H1 (cell line): ENCODE measurements at regions not wholly inside any gene's neighbourhood (a gene's known extent, or its start where the extent isn't known, plus 50 kb on each side); places are given as distances from the start of the nearest gene placed in this dataset.

Experiments
- CTCF ChIA-PET: fragments of 300-600 bp; sonication (Branson Sonifier 250); formaldehyde crosslinking; loops from one replicate; lab custom pipeline; 2021; ENCODE audit not compliant: partially characterized antibody; lab: Charles Lee
- POLR2A ChIA-PET: fragments of 300-600 bp; sonication (Branson Sonifier 250); formaldehyde crosslinking; loops from one replicate; lab custom pipeline; 2021; ENCODE audit warnings: inconsistent platforms; ENCODE audit not compliant: partially characterized antibody; lab: Charles Lee
- DNase-seq, 2 experiments: peaks; one replicate each; pipeline versions ENCODE4 v3.0.0 to v3.0.0-alpha.2; 2010 to 2022; ENCODE audit warnings: low spot score in 2 of 2, low read depth in 1 of 2, mixed read lengths in 1 of 2
- FAIRE-seq: peaks from 2 replicates; lab custom pipeline; 2011; peaks lifted over from hg19 to GRCh38; lab: Jason Lieb, UNC
- H2AFZ ChIP-seq: 2 replicates; pipeline ENCODE4 v1.8.1; 2012; ENCODE audit warnings: low read length, inconsistent platforms
- H2AK5ac ChIP-seq: 2 replicates; pipeline ENCODE4 v1.6.1; 2013; ENCODE audit warnings: low read depth, low read length
- H2BK120ac ChIP-seq: replicated peaks from 2 replicates; pipeline ENCODE3; 2013; ENCODE audit warnings: low read depth, low read length, inconsistent platforms
- H2BK12ac ChIP-seq: 2 replicates; pipeline ENCODE4 v1.6.1; 2013; ENCODE audit warnings: low read depth, low read length
- H2BK15ac ChIP-seq: 2 replicates; pipeline ENCODE4 v1.6.1; 2013; ENCODE audit warnings: low read length
- H2BK20ac ChIP-seq: 2 replicates; pipeline ENCODE4 v1.6.1; 2013; ENCODE audit warnings: low read length
- H2BK5ac ChIP-seq: 2 replicates; pipeline ENCODE4 v1.6.1; 2013; ENCODE audit warnings: low read depth, low read length
- H3K14ac ChIP-seq: 2 replicates; pipeline ENCODE4 v1.6.1; 2013; ENCODE audit warnings: inconsistent platforms; ENCODE audit not compliant: insufficient read length
- H3K18ac ChIP-seq: 2 replicates; pipeline ENCODE4 v1.6.1; 2013; ENCODE audit warnings: low read length; ENCODE audit errors: extremely low read depth
- H3K23ac ChIP-seq: 2 replicates; pipeline ENCODE4 v1.6.1; 2013; ENCODE audit warnings: inconsistent platforms; ENCODE audit not compliant: insufficient read length
- H3K23me2 ChIP-seq: 2 replicates; pipeline ENCODE4 v1.6.1; 2013; ENCODE audit warnings: low read depth, low read length
- H3K27ac ChIP-seq: 2 replicates; pipeline ENCODE4 v1.6.1; 2011; ENCODE audit warnings: low read depth, low read length, inconsistent platforms
- H3K27me3 ChIP-seq, 4 experiments: replicated peaks in 1 of 4; 1 replicate in 1 of 4; 2 replicates in 3 of 4; pipeline versions ENCODE4 v1.6.1 to v1.8.1; 2011 to 2013; ENCODE audit warnings: low read length in 3 of 4, mild to moderate bottlenecking in 3 of 4, inconsistent platforms in 2 of 4, mixed read lengths in 2 of 4, moderate library complexity in 1 of 4; ENCODE audit not compliant: control insufficient read depth in 3 of 4, insufficient read depth in 3 of 4; ENCODE audit errors: extremely low read depth in 1 of 4
- H3K36me3 ChIP-seq, 4 experiments: 2 replicates each; pipeline versions ENCODE4 v1.6.1 to v1.8.1; 2011 to 2013; ENCODE audit warnings: mild to moderate bottlenecking in 4 of 4, low read length in 3 of 4, moderate library complexity in 2 of 4, control low read depth in 1 of 4, inconsistent platforms in 1 of 4; ENCODE audit not compliant: insufficient read depth in 4 of 4, control insufficient read depth in 2 of 4
- H3K4ac ChIP-seq: replicated peaks from 2 replicates; pipeline ENCODE3; 2013; ENCODE audit warnings: low read length, low read depth, mixed read lengths, inconsistent platforms; ENCODE audit not compliant: insufficient read length
- H3K4me1 ChIP-seq, 4 experiments: replicated peaks in 1 of 4; 1 replicate in 1 of 4; 2 replicates in 3 of 4; pipeline versions ENCODE4 v1.6.1 to v1.8.1; 2011 to 2013; ENCODE audit warnings: low read length in 3 of 4, inconsistent platforms in 2 of 4, mixed read lengths in 1 of 4; ENCODE audit not compliant: insufficient read depth in 4 of 4, control insufficient read depth in 3 of 4
- H3K4me2 ChIP-seq, 2 experiments: 2 replicates each; pipeline versions ENCODE4 v1.6.1 to v1.8.1; 2011 to 2013; ENCODE audit warnings: low read depth in 2 of 2, low read length in 2 of 2, control low read depth in 1 of 2, inconsistent platforms in 1 of 2, mild to moderate bottlenecking in 1 of 2; ENCODE audit not compliant: insufficient read depth in 1 of 2
- H3K4me3 ChIP-seq, 4 experiments: fragments of 200-600, 300-600 bp in 1 of 4; sonication (generic), shearing (Covaris generic), sonication (Bioruptor Twin) in 1 of 4; 2 replicates each; pipeline versions ENCODE4 v1.5.1 to v1.8.1; 2011 to 2016; ENCODE audit warnings: low read length in 4 of 4, low read depth in 3 of 4, control low read depth in 2 of 4, inconsistent platforms in 2 of 4, mild to moderate bottlenecking in 2 of 4, mixed read lengths in 1 of 4, moderate library complexity in 1 of 4; ENCODE audit not compliant: insufficient read depth in 2 of 4; ENCODE audit errors: extremely low read depth in 1 of 4
- H3K56ac ChIP-seq: replicated peaks from 2 replicates; pipeline ENCODE3; 2013; ENCODE audit warnings: low read depth, mild to moderate bottlenecking, mixed read lengths, low read length, inconsistent platforms; ENCODE audit not compliant: insufficient read length
- H3K79me1 ChIP-seq: 2 replicates; pipeline ENCODE4 v1.6.1; 2013; ENCODE audit warnings: low read depth, low read length, control low read depth
- H3K79me2 ChIP-seq, 2 experiments: 2 replicates each; pipeline versions ENCODE4 v1.6.1 to v1.8.1; 2012 to 2013; ENCODE audit warnings: low read length in 2 of 2, mild to moderate bottlenecking in 2 of 2, inconsistent platforms in 1 of 2; ENCODE audit not compliant: insufficient read depth in 2 of 2, control insufficient read depth in 1 of 2
- H3K9ac ChIP-seq, 4 experiments: replicated peaks in 1 of 4; 1 replicate in 1 of 4; 2 replicates in 3 of 4; pipeline versions ENCODE4 v1.6.1 to v1.8.1; 2011 to 2013; ENCODE audit warnings: low read depth in 3 of 4, low read length in 3 of 4, control low read depth in 2 of 4, mild to moderate bottlenecking in 2 of 4, moderate library complexity in 2 of 4, inconsistent platforms in 1 of 4; ENCODE audit errors: extremely low read depth in 1 of 4
- H3K9me3 ChIP-seq, 2 experiments: 2 replicates each; pipeline versions ENCODE4 v1.6.1 to v1.8.1; 2012 to 2013; ENCODE audit warnings: mild to moderate bottlenecking in 2 of 2, moderate library complexity in 2 of 2, control low read depth in 1 of 2, inconsistent platforms in 1 of 2, low read depth in 1 of 2, low read length in 1 of 2, mixed read lengths in 1 of 2; ENCODE audit not compliant: insufficient read depth in 2 of 2
- H4K20me1 ChIP-seq, 2 experiments: replicated peaks in 1 of 2; 2 replicates each; pipeline versions ENCODE3 to v1.8.1; 2011 to 2013; ENCODE audit warnings: inconsistent platforms in 2 of 2, low read length in 2 of 2, mild to moderate bottlenecking in 1 of 2; ENCODE audit not compliant: insufficient read depth in 2 of 2, control insufficient read depth in 1 of 2
- H4K5ac ChIP-seq: 2 replicates; pipeline ENCODE4 v1.6.1; 2013; ENCODE audit warnings: low read length, low read depth, mixed read lengths, inconsistent platforms; ENCODE audit not compliant: insufficient read length
- H4K8ac ChIP-seq: 2 replicates; pipeline ENCODE4 v1.8.0; 2013; ENCODE audit warnings: mild to moderate bottlenecking, moderate library complexity, low read length, inconsistent platforms; ENCODE audit not compliant: insufficient read depth; ENCODE audit errors: extremely low read depth
- H4K91ac ChIP-seq: replicated peaks from 2 replicates; pipeline ENCODE3; 2013; ENCODE audit warnings: low read length, mixed read lengths, inconsistent platforms; ENCODE audit not compliant: insufficient read length
- CBX5 ChIP-seq: fragments of 300-800, 300-1000 bp; sonication (generic); IDR thresholded peaks from 2 replicates; pipeline ENCODE4 v1.7.1; 2016; ENCODE audit warnings: antibody characterized with exemption, low read length, low read depth
- RXRA ChIP-seq: IDR thresholded peaks from 2 replicates; pipeline ENCODE4 v1.6.1; 2011; ENCODE audit warnings: low read depth, mild to moderate bottlenecking, low read length, moderate library complexity; ENCODE audit not compliant: insufficient read depth
- SP1 ChIP-seq: IDR thresholded peaks from 2 replicates; pipeline ENCODE4 v1.6.1; 2011; ENCODE audit warnings: low read depth, low read length
- TAF1 ChIP-seq: IDR thresholded peaks from 2 replicates; pipeline ENCODE4 v1.6.1; 2011; ENCODE audit warnings: mild to moderate bottlenecking, low read depth, low read length
- WGBS, 2 experiments: shearing (Covaris generic) in 1 of 2; methylation state at CpG; one replicate each; pipeline versions ENCODE4 v1.1.6 to v1.1.7; 2013 to 2015; ENCODE audit warnings: low lambda C conversion rate in 2 of 2, mixed read lengths in 2 of 2, inconsistent platforms in 1 of 2, low coverage in 1 of 2, missing lambda C conversion rate in 1 of 2; ENCODE audit not compliant: insufficient replicate concordance in 2 of 2, insufficient coverage in 1 of 2, insufficient read length in 1 of 2; ENCODE audit errors: extremely low coverage in 1 of 2, missing lambda C conversion rate in 1 of 2; 5-methylcytosine and 5-hydroxymethylcytosine counted together

DNA sequence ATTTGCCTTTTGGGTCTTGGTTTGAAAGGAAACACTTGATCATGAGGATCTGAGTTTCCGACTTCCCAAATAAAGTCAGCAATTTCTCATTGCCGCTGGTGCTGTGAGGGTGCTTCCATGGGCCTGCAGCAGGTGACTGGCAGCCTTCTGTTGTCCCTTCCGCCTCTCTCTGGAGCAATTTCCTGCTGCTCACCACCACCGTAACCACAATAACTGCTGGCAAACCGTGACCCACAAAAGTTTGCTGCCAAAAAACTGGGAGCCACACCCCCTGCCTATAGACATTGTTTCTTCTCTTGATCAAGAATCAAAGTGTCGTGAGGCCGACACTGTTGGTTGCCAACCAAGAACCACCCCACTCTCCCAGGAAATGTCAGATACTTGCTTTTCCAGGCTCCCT is 164.0 kb downstream of the NR2F2 start:
- Histone ChIP-seq H3K4me1 (peaks cover 0 to 3% (median 0%) of the 10 kb centered on the region in 4 experiments; a peak in 1 of 7 replicates), H2BK20ac (no peak overlapping the region), H2AFZ (no peak overlapping the region), H3K9ac (no peak overlapping the region), H4K8ac (no peak overlapping the region), H3K36me3 (no peaks in the 10 kb centered on the region), H2BK15ac (no peak overlapping the region), H3K27me3 (peaks cover 0 to 5% (median under 1%) of the 10 kb centered on the region in 4 experiments; a peak in 3 of 7 replicates), H3K4me2 (no peak overlapping the region), H4K91ac (no peak overlapping the region), H3K23me2 (no peaks in the 10 kb centered on the region), H3K79me2 (no peaks in the 10 kb centered on the region), H3K23ac (no peak overlapping the region), H2BK120ac (no peak overlapping the region), H2AK5ac (no peak overlapping the region), H2BK5ac (no peak overlapping the region), H4K20me1 (no peaks in the 10 kb centered on the region), H3K4me3 (no peak overlapping the region), H3K79me1 (no peaks in the 10 kb centered on the region), H3K18ac (no peak overlapping the region), H2BK12ac (no peak overlapping the region), H3K27ac (no peak overlapping the region), H3K9me3 (no peaks in the 10 kb centered on the region), H3K14ac (no peak overlapping the region), H3K4ac (no peak overlapping the region), H3K56ac (no peak overlapping the region), H4K5ac (no peak overlapping the region)
- CTCF ChIA-PET, result interaction anchor here (1.1 kb wide), 1 partner anchor 14 kb away, joined by 3 read pairs; no protein-coding TSS in a partner anchor
- POLR2A ChIA-PET, result no interaction called here
- TF ChIP-seq CBX5, result no peak
- no peak for TF ChIP-seq SP1
- no peak for TF ChIP-seq TAF1
- no peak for TF ChIP-seq RXRA
- 77% methylated on average over 7 of the region's 7 CpGs; no CpG with 5 or more reads in 1 of the 2 experiments for WGBS, 2 experiments
- FAIRE-seq (no peak), DNase-seq (no peak)
